A673 (cell line): ENCODE measurements at regions not wholly inside any gene's neighbourhood (a gene's known extent, or its start where the extent isn't known, plus 50 kb on each side); places are given as distances from the start of the nearest gene placed in this dataset.

Experiments used
- BruUV-seq: library from RNA; stranded (reverse); fragments of 400-500 nt; replicated peaks from 2 replicates; lab custom pipeline; 2021; lab: Mats Ljungman, UMichigan
- CTCF ChIA-PET: fragments of 300-600 bp; sonication (Branson Sonifier 250); formaldehyde crosslinking; loops from one replicate; lab custom pipeline; 2022; ENCODE audit warnings: antibody characterized with exemption; lab: Charles Lee
- POLR2A ChIA-PET: fragments of 300-600 bp; sonication (Branson Sonifier 250); formaldehyde crosslinking; loops from one replicate; lab custom pipeline; 2022; ENCODE audit warnings: antibody characterized with exemption; ENCODE audit not compliant: low non-redundant PET; lab: Charles Lee
- DNase-seq: peaks from one replicate; pipeline ENCODE4 v3.0.0-alpha.2; 2015; ENCODE audit warnings: low spot score
- H3K27ac ChIP-seq: fragments of 200-600 bp; sonication (generic); 2 replicates; pipeline ENCODE4 v1.5.1; 2016; ENCODE audit warnings: mixed run types, low read depth, mild to moderate bottlenecking, mixed read lengths, antibody characterized with exemption, low read length; ENCODE audit not compliant: poor library complexity, severe bottlenecking
- H3K27me3 ChIP-seq: fragments of 200-600 bp; sonication (generic); replicated peaks from 2 replicates; pipeline ENCODE4 v1.6.1; 2017; ENCODE audit warnings: mixed run types, low read depth, mild to moderate bottlenecking, mixed read lengths, antibody characterized with exemption, low read length; ENCODE audit not compliant: insufficient read depth, poor library complexity
- H3K36me3 ChIP-seq: fragments of 200-600 bp; sonication (generic); 2 replicates; pipeline ENCODE4 v1.6.1; 2016; ENCODE audit warnings: mixed run types, mild to moderate bottlenecking, mixed read lengths, antibody characterized with exemption, low read length; ENCODE audit not compliant: insufficient read depth, poor library complexity, severe bottlenecking
- H3K4me1 ChIP-seq: fragments of 200-600 bp; sonication (generic); 2 replicates; pipeline ENCODE4 v1.6.1; 2017; ENCODE audit warnings: mixed run types, mild to moderate bottlenecking, mixed read lengths, antibody characterized with exemption, low read length; ENCODE audit not compliant: insufficient read depth, poor library complexity, severe bottlenecking
- H3K4me3 ChIP-seq: fragments of 200-600 bp; sonication (generic); 2 replicates; pipeline ENCODE4 v1.5.1; 2016; ENCODE audit warnings: low read depth, mixed run types, mild to moderate bottlenecking, mixed read lengths, low read length; ENCODE audit not compliant: poor library complexity, severe bottlenecking
- H3K9me3 ChIP-seq: fragments of 200-600 bp; sonication (generic); 2 replicates; pipeline ENCODE4 v1.6.1; 2016; ENCODE audit warnings: mixed run types, low read depth, mild to moderate bottlenecking, mixed read lengths, antibody characterized with exemption, low read length; ENCODE audit not compliant: poor library complexity, severe bottlenecking
- EZH2 ChIP-seq: fragments of 200-600 bp; sonication (generic); IDR thresholded peaks from 2 replicates; pipeline ENCODE4 v1.6.1; 2017; ENCODE audit warnings: borderline replicate concordance, low read depth, mild to moderate bottlenecking, mixed read lengths, antibody characterized with exemption, low read length; ENCODE audit not compliant: poor library complexity, severe bottlenecking
- intact Hi-C: fragments of 100-400 bp; cut with micrococcal nuclease; formaldehyde crosslinking; loops from one replicate; pipeline ENCODE4 v1.10.0; 2022; ENCODE audit not compliant: unreplicated experiment
- TF ChIP-seq, protein P1 (sequence below): fragments of 300-800, 200-600 bp; sonication (generic); conservative IDR thresholded peaks from 2 replicates; pipeline ENCODE4 v1.5.1; 2017; ENCODE audit warnings: low read depth, mild to moderate bottlenecking, antibody characterized with exemption, low read length, moderate library complexity, mixed read lengths

DNA sequence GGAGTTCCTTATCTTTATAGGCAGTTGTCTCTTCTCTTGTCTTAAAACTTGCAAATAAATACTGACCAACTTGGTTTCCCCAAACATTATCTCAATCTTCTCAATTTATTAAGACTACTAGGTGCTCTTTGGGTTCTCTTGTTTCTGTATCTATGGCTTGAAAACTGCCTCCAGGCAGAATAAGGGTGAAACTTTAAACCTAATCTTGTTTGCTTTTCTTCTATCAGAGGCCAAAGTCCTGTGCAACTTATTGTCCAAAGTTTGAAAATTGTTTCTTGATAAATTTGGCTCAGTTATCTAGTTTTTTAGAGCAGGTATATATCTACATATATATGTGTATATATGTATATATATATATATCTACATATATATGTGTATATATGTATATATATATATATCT, 110.1 kb upstream of the ANO5 start:
- Histone ChIP-seq H3K27me3 (no peaks in the 10 kb centered on the region), H3K4me1 (no peaks in the 10 kb centered on the region), H3K4me3 (no peak overlapping the region), H3K36me3 (no peaks in the 10 kb centered on the region), H3K27ac (no peak overlapping the region), H3K9me3 (no peaks in the 10 kb centered on the region)
- CTCF ChIA-PET, result interaction anchor here (0.6 kb wide), 1 partner anchor 97 kb away, joined by 3 read pairs; no protein-coding TSS in a partner anchor
- no TSS peak for BruUV-seq
- TF ChIP-seq EZH2, result no peak
- TF ChIP-seq, protein P1, sequence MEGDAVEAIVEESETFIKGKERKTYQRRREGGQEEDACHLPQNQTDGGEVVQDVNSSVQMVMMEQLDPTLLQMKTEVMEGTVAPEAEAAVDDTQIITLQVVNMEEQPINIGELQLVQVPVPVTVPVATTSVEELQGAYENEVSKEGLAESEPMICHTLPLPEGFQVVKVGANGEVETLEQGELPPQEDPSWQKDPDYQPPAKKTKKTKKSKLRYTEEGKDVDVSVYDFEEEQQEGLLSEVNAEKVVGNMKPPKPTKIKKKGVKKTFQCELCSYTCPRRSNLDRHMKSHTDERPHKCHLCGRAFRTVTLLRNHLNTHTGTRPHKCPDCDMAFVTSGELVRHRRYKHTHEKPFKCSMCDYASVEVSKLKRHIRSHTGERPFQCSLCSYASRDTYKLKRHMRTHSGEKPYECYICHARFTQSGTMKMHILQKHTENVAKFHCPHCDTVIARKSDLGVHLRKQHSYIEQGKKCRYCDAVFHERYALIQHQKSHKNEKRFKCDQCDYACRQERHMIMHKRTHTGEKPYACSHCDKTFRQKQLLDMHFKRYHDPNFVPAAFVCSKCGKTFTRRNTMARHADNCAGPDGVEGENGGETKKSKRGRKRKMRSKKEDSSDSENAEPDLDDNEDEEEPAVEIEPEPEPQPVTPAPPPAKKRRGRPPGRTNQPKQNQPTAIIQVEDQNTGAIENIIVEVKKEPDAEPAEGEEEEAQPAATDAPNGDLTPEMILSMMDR, result no peak
- DNase-seq, result no peak
- intact Hi-C loops, result no loop called here
- POLR2A ChIA-PET, result no interaction called here

DNA sequence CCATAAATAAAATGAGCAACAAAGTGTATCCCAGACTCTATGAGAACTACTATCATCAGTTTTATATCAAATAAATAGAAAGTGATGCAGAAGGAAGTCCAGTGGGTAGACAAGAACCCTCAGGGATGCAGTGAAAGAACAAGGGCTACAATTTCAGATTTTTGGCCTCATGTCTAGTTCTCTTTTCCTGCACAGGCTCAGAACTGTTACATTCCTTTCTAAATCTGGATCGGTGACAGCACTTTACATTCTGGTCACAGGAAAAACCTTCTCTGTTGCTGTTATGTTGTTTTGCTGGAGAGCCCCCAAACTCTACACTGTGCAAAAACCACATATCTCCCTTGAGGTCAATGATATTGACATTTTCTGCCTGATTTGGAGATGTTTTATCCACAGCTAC, 108.8 kb upstream of the ANO5 start:
- Histone ChIP-seq H3K4me3 (no peak overlapping the region), H3K36me3 (no peaks in the 10 kb centered on the region), H3K27ac (no peak overlapping the region), H3K4me1 (no peaks in the 10 kb centered on the region), H3K27me3 (no peaks in the 10 kb centered on the region), H3K9me3 (no peaks in the 10 kb centered on the region)
- DNase-seq, result no peak
- TF ChIP-seq, protein P1, result no peak
- TF ChIP-seq EZH2, result no peak
- intact Hi-C loops, result no loop called here
- POLR2A ChIA-PET, result no interaction called here
- CTCF ChIA-PET, result no interaction called here
- no TSS peak for BruUV-seq

DNA sequence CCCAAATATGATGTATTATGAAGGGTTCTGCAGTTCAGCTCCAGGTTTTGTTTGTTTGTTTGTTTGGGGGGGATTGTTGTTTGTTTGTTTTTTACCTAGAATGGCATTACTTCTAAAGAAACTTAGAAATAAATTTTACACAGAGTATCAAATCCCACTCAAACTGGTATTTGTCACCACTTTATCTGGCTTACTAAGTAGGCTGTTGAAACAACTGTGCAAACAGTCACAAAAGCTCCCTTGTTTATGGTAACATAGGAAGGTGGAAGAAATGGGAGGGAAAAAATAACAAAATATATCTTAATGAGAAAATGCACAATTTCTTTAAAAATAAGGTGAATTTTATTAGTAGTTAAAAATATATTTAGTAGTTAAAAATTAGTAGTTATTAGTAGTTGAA, 108.3 kb upstream of the ANO5 start:
- ChIA-PET POLR2A (no interaction called here), CTCF (no interaction called here)
- Histone ChIP-seq H3K9me3 (no peaks in the 10 kb centered on the region), H3K36me3 (no peaks in the 10 kb centered on the region), H3K27ac (no peak overlapping the region), H3K4me1 (no peaks in the 10 kb centered on the region), H3K4me3 (no peak overlapping the region), H3K27me3 (no peaks in the 10 kb centered on the region)
- BruUV-seq, result no TSS peak
- intact Hi-C loops, result no loop called here
- DNase-seq, result no peak
- TF ChIP-seq, protein P1, result no peak
- TF ChIP-seq EZH2, result no peak
